GM12878 (cell line): ENCODE measurements at regions not wholly inside any gene's neighbourhood (a gene's known extent, or its start where the extent isn't known, plus 50 kb on each side); places are given as distances from the start of the nearest gene placed in this dataset.

Experiments used
- ATAC-seq: fragments of 200-7000 bp; cut with Tn5 transposase; 3 replicates; pipeline ENCODE4 v1.9.1; 2020; ENCODE audit warnings: mild to moderate bottlenecking, moderate library complexity
- BruUV-seq: library from RNA; stranded (reverse); fragments of 400-500 nt; replicated peaks from 2 replicates; lab custom pipeline; 2021; lab: Mats Ljungman, UMichigan
- CTCF ChIA-PET: fragments of 300-600 bp; sonication (Branson Sonifier 250); formaldehyde crosslinking; extraction: SDS; loops from one replicate; lab custom pipeline; 2021; ENCODE audit warnings: inconsistent platforms; lab: Yijun Ruan, JAX
- POLR2A ChIA-PET: fragments of 350-600 bp; formaldehyde crosslinking; extraction: SDS; loops from one replicate; lab custom pipeline; 2021; ENCODE audit warnings: inconsistent platforms; lab: Charles Lee
- RAD21 ChIA-PET: fragments of 300-600 bp; sonication (Branson Sonifier 250); formaldehyde crosslinking; loops from one replicate; lab custom pipeline; 2023; ENCODE audit warnings: antibody characterized with exemption; ENCODE audit not compliant: unreplicated experiment; lab: Charles Lee
- SMC1A ChIA-PET: fragments of 300-600 bp; sonication (Branson Sonifier 250); formaldehyde crosslinking; loops from one replicate; lab custom pipeline; 2023; ENCODE audit not compliant: unreplicated experiment, uncharacterized antibody; lab: Charles Lee
- DNase-seq: peaks from one replicate; pipeline ENCODE4 v3.0.0-alpha.2; 2011; ENCODE audit warnings: low read depth, low spot score
- FAIRE-seq: peaks from 3 replicates; lab custom pipeline; 2011; peaks lifted over from hg19 to GRCh38; lab: Jason Lieb, UNC
- H2AFZ ChIP-seq: 2 replicates; pipeline ENCODE4 v1.6.0; 2011; ENCODE audit warnings: low read depth, low read length, control low read depth; ENCODE audit not compliant: control insufficient read depth
- H3K27ac ChIP-seq: 2 replicates; pipeline ENCODE4 v1.5.1; 2011; ENCODE audit warnings: control low read depth; ENCODE audit not compliant: control insufficient read depth, insufficient read depth
- H3K27me3 ChIP-seq, 2 experiments: replicated peaks in 1 of 2; 2 replicates each; pipeline versions ENCODE4 v1.6.0 to v1.6.1; 2011; ENCODE audit warnings: low read length in 1 of 2; ENCODE audit not compliant: control insufficient read depth in 2 of 2, insufficient read depth in 2 of 2
- H3K36me3 ChIP-seq, 2 experiments: 2 replicates each; pipeline ENCODE4 v1.5.1; 2011; ENCODE audit warnings: low read length in 1 of 2; ENCODE audit not compliant: control insufficient read depth in 2 of 2, insufficient read depth in 2 of 2
- H3K4me1 ChIP-seq: 2 replicates; pipeline ENCODE4 v1.6.1; 2011; ENCODE audit warnings: mild to moderate bottlenecking, low read length, moderate library complexity, mixed read lengths; ENCODE audit not compliant: control insufficient read depth, insufficient read depth
- H3K4me2 ChIP-seq: 2 replicates; pipeline ENCODE4 v1.6.0; 2011; ENCODE audit warnings: control low read depth; ENCODE audit not compliant: control insufficient read depth, insufficient read depth
- H3K4me3 ChIP-seq: fragments of 200-600 bp; sonication (generic); 2 replicates; pipeline ENCODE4 v1.5.1; 2016
- H3K79me2 ChIP-seq: 2 replicates; pipeline ENCODE4 v1.6.0; 2011; ENCODE audit warnings: low read length; ENCODE audit not compliant: control insufficient read depth, insufficient read depth
- H3K9ac ChIP-seq: 2 replicates; pipeline ENCODE4 v1.8.0; 2011; ENCODE audit warnings: low read length, control low read depth, mixed read lengths; ENCODE audit not compliant: control insufficient read depth, insufficient read depth
- H3K9me3 ChIP-seq: replicated peaks from 3 replicates; pipeline ENCODE4 v1.5.1; 2011; ENCODE audit warnings: mild to moderate bottlenecking, low read length; ENCODE audit not compliant: control insufficient read depth, insufficient read depth
- H4K20me1 ChIP-seq: 2 replicates; pipeline ENCODE4 v1.6.0; 2011; ENCODE audit not compliant: control insufficient read depth, insufficient read depth
- HDAC2 ChIP-seq: fragments of 200-600 bp; sonication (generic); IDR thresholded peaks from 2 replicates; pipeline ENCODE4 v1.6.1; 2017
- LARP7 ChIP-seq: fragments of 450-650 bp; IDR thresholded peaks from 2 replicates; pipeline ENCODE4 v1.6.1; 2017; ENCODE audit warnings: mild to moderate bottlenecking
- MTA3 ChIP-seq: IDR thresholded peaks from 2 replicates; pipeline ENCODE4 v1.6.1; 2012; ENCODE audit warnings: low read length, inconsistent platforms, borderline replicate concordance
- MXI1 ChIP-seq: fragments of 150-350 bp; IDR thresholded peaks from 2 replicates; pipeline ENCODE4 v1.6.1; 2011; ENCODE audit warnings: low read depth, mild to moderate bottlenecking, inconsistent platforms, low read length, improper control_type of control experiment
- NR2F1 ChIP-seq: fragments of 450-650 bp; conservative IDR thresholded peaks from 2 replicates; pipeline ENCODE4 v1.6.1; 2017; ENCODE audit warnings: mild to moderate bottlenecking
- YY1 ChIP-seq: IDR thresholded peaks from 2 replicates; pipeline ENCODE4 v1.6.1; 2011; ENCODE audit warnings: low read depth, mild to moderate bottlenecking, low read length
- WGBS: methylation state at CpG from one replicate; pipeline ENCODE4 v1.1.6; 2016; ENCODE audit warnings: low lambda C conversion rate; ENCODE audit not compliant: insufficient replicate concordance, insufficient coverage; ENCODE audit errors: missing lambda C conversion rate; 5-methylcytosine and 5-hydroxymethylcytosine counted together
- in situ Hi-C: fragments of 300-500 bp; cut with MboI; formaldehyde crosslinking; loops from 9 replicates; pipeline ENCODE4 v1.14.3; 2018; ENCODE audit warnings: mixed read lengths
- intact Hi-C: fragments of 100-400 bp; cut with micrococcal nuclease; formaldehyde crosslinking; loops from one replicate; pipeline ENCODE4 v1.14.2; 2022; ENCODE audit not compliant: unreplicated experiment
- TF ChIP-seq, protein P1 (sequence below): IDR thresholded peaks from 2 replicates; pipeline ENCODE4 v1.6.1; 2012; ENCODE audit warnings: low read depth, low read length, improper control_type of control experiment
- TF ChIP-seq, protein P2 (sequence below): fragments of 450-650 bp; IDR thresholded peaks from 2 replicates; pipeline ENCODE4 v1.6.1; 2017; ENCODE audit warnings: mild to moderate bottlenecking, moderate library complexity
- TF ChIP-seq, protein P3 (sequence below): IDR thresholded peaks from 2 replicates; pipeline ENCODE4 v1.6.1; 2011; ENCODE audit warnings: borderline replicate concordance, low read depth, mild to moderate bottlenecking, moderate library complexity, mixed read lengths, low read length; ENCODE audit not compliant: insufficient read depth; ENCODE audit errors: extremely low read length

DNA sequence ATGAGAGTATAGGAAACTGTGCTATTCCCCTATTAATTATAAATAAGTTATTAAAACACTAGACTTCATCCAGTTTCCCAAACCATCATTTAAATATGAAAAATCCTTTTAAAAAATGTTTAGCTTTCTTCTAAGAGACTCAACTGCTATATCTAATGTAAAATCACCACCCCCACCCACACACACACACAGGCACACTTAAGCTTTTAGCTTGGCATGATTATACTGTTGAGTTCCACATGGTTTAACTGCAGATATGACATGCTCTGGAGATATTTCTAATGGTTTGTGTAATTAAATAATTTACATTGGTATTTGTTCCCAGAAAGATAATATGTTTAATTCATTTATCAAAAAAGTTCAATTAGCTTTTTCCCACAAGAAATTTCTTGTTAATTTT, 1700.1 kb upstream of the SLC10A2 start (continued):
- TF ChIP-seq, protein P1, sequence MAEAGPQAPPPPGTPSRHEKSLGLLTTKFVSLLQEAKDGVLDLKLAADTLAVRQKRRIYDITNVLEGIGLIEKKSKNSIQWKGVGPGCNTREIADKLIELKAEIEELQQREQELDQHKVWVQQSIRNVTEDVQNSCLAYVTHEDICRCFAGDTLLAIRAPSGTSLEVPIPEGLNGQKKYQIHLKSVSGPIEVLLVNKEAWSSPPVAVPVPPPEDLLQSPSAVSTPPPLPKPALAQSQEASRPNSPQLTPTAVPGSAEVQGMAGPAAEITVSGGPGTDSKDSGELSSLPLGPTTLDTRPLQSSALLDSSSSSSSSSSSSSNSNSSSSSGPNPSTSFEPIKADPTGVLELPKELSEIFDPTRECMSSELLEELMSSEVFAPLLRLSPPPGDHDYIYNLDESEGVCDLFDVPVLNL: no peak
- TF ChIP-seq YY1 (no peak), NR2F1 (no peak), MXI1 (no peak)

DNA sequence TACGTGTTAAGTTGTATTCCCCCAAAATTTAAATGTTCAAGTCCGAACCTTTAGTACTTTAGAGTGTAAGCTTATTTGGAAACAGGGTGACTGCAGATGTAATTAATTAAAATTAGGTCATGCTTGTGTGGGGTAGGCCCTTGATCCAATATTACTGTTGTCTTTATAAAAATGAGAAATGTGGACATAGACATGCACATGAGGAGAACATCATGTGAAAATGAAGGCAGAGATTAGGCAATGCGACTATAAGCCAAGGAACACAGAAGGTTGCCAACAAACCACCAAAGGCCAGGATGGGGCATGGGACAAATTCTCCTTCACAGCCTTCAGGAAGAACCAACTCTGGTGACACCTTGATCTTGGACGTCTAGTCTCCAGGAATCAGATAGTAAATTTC, 1698.4 kb upstream of the SLC10A2 start:
- ChIA-PET RAD21 (no interaction called here), SMC1A (no interaction called here), POLR2A (no interaction called here), CTCF (no interaction called here)
- H3K9me3 ChIP-seq: no peaks in the 10 kb centered on the region
- DNase-seq: no peak
- in situ Hi-C loops: loop anchor here (25.0 kb wide), 1 partner anchor 1577 kb away; no protein-coding TSS in a partner anchor
- H3K36me3 ChIP-seq: no peaks in the 10 kb centered on the region
- H3K4me3 ChIP-seq: no peak overlapping the region
- H3K4me1 ChIP-seq: no peaks in the 10 kb centered on the region
- FAIRE-seq: no peak
- TF ChIP-seq, protein P2, sequence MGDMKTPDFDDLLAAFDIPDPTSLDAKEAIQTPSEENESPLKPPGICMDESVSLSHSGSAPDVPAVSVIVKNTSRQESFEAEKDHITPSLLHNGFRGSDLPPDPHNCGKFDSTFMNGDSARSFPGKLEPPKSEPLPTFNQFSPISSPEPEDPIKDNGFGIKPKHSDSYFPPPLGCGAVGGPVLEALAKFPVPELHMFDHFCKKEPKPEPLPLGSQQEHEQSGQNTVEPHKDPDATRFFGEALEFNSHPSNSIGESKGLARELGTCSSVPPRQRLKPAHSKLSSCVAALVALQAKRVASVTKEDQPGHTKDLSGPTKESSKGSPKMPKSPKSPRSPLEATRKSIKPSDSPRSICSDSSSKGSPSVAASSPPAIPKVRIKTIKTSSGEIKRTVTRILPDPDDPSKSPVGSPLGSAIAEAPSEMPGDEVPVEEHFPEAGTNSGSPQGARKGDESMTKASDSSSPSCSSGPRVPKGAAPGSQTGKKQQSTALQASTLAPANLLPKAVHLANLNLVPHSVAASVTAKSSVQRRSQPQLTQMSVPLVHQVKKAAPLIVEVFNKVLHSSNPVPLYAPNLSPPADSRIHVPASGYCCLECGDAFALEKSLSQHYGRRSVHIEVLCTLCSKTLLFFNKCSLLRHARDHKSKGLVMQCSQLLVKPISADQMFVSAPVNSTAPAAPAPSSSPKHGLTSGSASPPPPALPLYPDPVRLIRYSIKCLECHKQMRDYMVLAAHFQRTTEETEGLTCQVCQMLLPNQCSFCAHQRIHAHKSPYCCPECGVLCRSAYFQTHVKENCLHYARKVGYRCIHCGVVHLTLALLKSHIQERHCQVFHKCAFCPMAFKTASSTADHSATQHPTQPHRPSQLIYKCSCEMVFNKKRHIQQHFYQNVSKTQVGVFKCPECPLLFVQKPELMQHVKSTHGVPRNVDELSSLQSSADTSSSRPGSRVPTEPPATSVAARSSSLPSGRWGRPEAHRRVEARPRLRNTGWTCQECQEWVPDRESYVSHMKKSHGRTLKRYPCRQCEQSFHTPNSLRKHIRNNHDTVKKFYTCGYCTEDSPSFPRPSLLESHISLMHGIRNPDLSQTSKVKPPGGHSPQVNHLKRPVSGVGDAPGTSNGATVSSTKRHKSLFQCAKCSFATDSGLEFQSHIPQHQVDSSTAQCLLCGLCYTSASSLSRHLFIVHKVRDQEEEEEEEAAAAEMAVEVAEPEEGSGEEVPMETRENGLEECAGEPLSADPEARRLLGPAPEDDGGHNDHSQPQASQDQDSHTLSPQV: no peak
- TF ChIP-seq HDAC2 (no peak), LARP7 (no peak), MTA3 (no peak)
- TF ChIP-seq, protein P3, sequence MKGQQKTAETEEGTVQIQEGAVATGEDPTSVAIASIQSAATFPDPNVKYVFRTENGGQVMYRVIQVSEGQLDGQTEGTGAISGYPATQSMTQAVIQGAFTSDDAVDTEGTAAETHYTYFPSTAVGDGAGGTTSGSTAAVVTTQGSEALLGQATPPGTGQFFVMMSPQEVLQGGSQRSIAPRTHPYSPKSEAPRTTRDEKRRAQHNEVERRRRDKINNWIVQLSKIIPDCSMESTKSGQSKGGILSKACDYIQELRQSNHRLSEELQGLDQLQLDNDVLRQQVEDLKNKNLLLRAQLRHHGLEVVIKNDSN: no peak
- H3K4me2 ChIP-seq: no peak overlapping the region
- intact Hi-C loops: no loop called here
- ATAC-seq: no peak
- no peaks in the 10 kb centered on the region for H3K27me3 ChIP-seq
- H3K27ac ChIP-seq: no peak overlapping the region
- no peak overlapping the region for H2AFZ ChIP-seq
- BruUV-seq: no TSS peak
- 16% methylated on average over 4 of the region's 4 CpGs for WGBS
- no peaks in the 10 kb centered on the region for H3K79me2 ChIP-seq
- H4K20me1 ChIP-seq: no peaks in the 10 kb centered on the region
- no peak overlapping the region for H3K9ac ChIP-seq
